Liver (tissue), 8 donors: ENCODE measurements at regions not wholly inside any gene's neighbourhood (a gene's known extent, or its start where the extent isn't known, plus 50 kb on each side); places are given as distances from the start of the nearest gene placed in this dataset.

ENCODE experiments used
- DNase-seq: peaks from one replicate; pipeline ENCODE4 v3.0.0-alpha.2; 2017; ENCODE audit warnings: low spot score
- H3K27ac ChIP-seq, 2 donors: one replicate each; pipeline ENCODE4 v1.7.0; 2013; ENCODE audit warnings: inconsistent platforms in 2 of 2, low read length in 2 of 2, control low read depth in 1 of 2, low read depth in 1 of 2, mild to moderate bottlenecking in 1 of 2
- H3K27me3 ChIP-seq, 4 donors: one replicate each; pipeline versions ENCODE4 v1.6.1 to v1.7.0; 2013; ENCODE audit warnings: low read length in 3 of 4, inconsistent platforms in 1 of 4, mild to moderate bottlenecking in 1 of 4, moderate library complexity in 1 of 4; ENCODE audit not compliant: control insufficient read depth in 4 of 4, insufficient read depth in 4 of 4
- H3K36me3 ChIP-seq, 4 donors: one replicate each; pipeline versions ENCODE4 v1.6.1 to v1.7.0; 2013; ENCODE audit warnings: low read length in 3 of 4, mild to moderate bottlenecking in 3 of 4, low read depth in 1 of 4, moderate library complexity in 1 of 4; ENCODE audit not compliant: control insufficient read depth in 4 of 4, insufficient read depth in 3 of 4
- H3K4me1 ChIP-seq, 4 donors: one replicate each; pipeline versions ENCODE4 v1.6.1 to v1.7.0; 2013; ENCODE audit warnings: low read length in 3 of 4, mild to moderate bottlenecking in 3 of 4, moderate library complexity in 1 of 4; ENCODE audit not compliant: control insufficient read depth in 4 of 4, insufficient read depth in 4 of 4
- H3K4me3 ChIP-seq, 3 donors: one replicate each; pipeline versions ENCODE4 v1.6.1 to v1.7.0; 2013; ENCODE audit warnings: low read length in 3 of 3, control low read depth in 1 of 3, low read depth in 1 of 3, mild to moderate bottlenecking in 1 of 3
- H3K9ac ChIP-seq, 2 donors: one replicate each; pipeline ENCODE4 v1.7.0; 2013; ENCODE audit warnings: low read length in 2 of 2, mild to moderate bottlenecking in 2 of 2, moderate library complexity in 2 of 2, control low read depth in 1 of 2, low read depth in 1 of 2
- H3K9me3 ChIP-seq, 4 donors: one replicate each; pipeline versions ENCODE4 v1.6.1 to v1.7.0; 2013; ENCODE audit warnings: low read length in 3 of 4; ENCODE audit not compliant: control insufficient read depth in 4 of 4
- EGR1 ChIP-seq, 2 donors: IDR thresholded peaks; 2 replicates each; pipeline ENCODE4 v1.6.1; 2016 to 2018; ENCODE audit warnings: antibody characterized with exemption in 2 of 2, low read depth in 2 of 2
- FOXA2 ChIP-seq: IDR thresholded peaks from 2 replicates; pipeline ENCODE4 v1.6.1; 2016; ENCODE audit warnings: antibody characterized with exemption
- GABPA ChIP-seq, 2 donors: IDR thresholded peaks in 1 of 2; conservative IDR thresholded peaks in 1 of 2; 2 replicates each; pipeline ENCODE4 v1.6.1; 2016; ENCODE audit warnings: antibody characterized with exemption in 2 of 2, mild to moderate bottlenecking in 1 of 2, moderate library complexity in 1 of 2
- HNF4A ChIP-seq, 2 donors: conservative IDR thresholded peaks; 2 replicates each; pipeline ENCODE4 v1.6.1; 2016; ENCODE audit warnings: antibody characterized with exemption in 2 of 2, mild to moderate bottlenecking in 2 of 2
- HNF4G ChIP-seq: IDR thresholded peaks from 2 replicates; pipeline ENCODE4 v1.6.1; 2016; ENCODE audit warnings: antibody characterized with exemption
- JUND ChIP-seq, 2 donors: IDR thresholded peaks; 2 replicates each; pipeline ENCODE4 v1.6.1; 2016; ENCODE audit warnings: antibody characterized with exemption in 2 of 2
- NR2F2 ChIP-seq: IDR thresholded peaks from 2 replicates; pipeline ENCODE4 v1.6.1; 2016; ENCODE audit warnings: antibody characterized with exemption
- RAD21 ChIP-seq, 2 donors: IDR thresholded peaks; 2 replicates each; pipeline ENCODE4 v1.6.1; 2016; ENCODE audit warnings: antibody characterized with exemption in 2 of 2, mild to moderate bottlenecking in 2 of 2
- RXRA ChIP-seq, 2 donors: IDR thresholded peaks; 2 replicates each; pipeline ENCODE4 v1.6.1; 2017 to 2018; ENCODE audit warnings: antibody characterized with exemption in 2 of 2, mild to moderate bottlenecking in 1 of 2
- SP1 ChIP-seq: IDR thresholded peaks from 2 replicates; pipeline ENCODE4 v1.6.1; 2018; ENCODE audit warnings: antibody characterized with exemption, mild to moderate bottlenecking
- TAF1 ChIP-seq: conservative IDR thresholded peaks from 2 replicates; pipeline ENCODE4 v1.6.1; 2016; ENCODE audit warnings: antibody characterized with exemption, mild to moderate bottlenecking
- YY1 ChIP-seq: IDR thresholded peaks from 2 replicates; pipeline ENCODE4 v1.6.1; 2016; ENCODE audit warnings: antibody characterized with exemption, mild to moderate bottlenecking
- WGBS: extraction: QIAGEN DNeasy Blood & Tissue Kit; methylation state at CpG from one replicate; pipeline ENCODE4 v1.1.7; 2013; 5-methylcytosine and 5-hydroxymethylcytosine counted together
- TF ChIP-seq, protein P1 (sequence below): fragments of 150-350 bp; IDR thresholded peaks from 2 replicates; pipeline ENCODE4 v1.5.1; 2017; ENCODE audit warnings: improper control_type of control experiment, low read depth, low read length; ENCODE audit not compliant: missing input control
- TF ChIP-seq, protein P2 (sequence below): IDR thresholded peaks from 2 replicates; pipeline ENCODE4 v1.6.1; 2016; ENCODE audit warnings: antibody characterized with exemption
- TF ChIP-seq, protein P3 (sequence below): IDR thresholded peaks from 2 replicates; pipeline ENCODE4 v1.6.1; 2016; ENCODE audit warnings: antibody characterized with exemption
- TF ChIP-seq, protein P4 (sequence below): IDR thresholded peaks from 2 replicates; pipeline ENCODE4 v1.6.1; 2016; ENCODE audit warnings: antibody characterized with exemption, mild to moderate bottlenecking
- TF ChIP-seq, protein P5 (sequence below): IDR thresholded peaks from 2 replicates; pipeline ENCODE4 v1.6.1; 2016; ENCODE audit warnings: antibody characterized with exemption
- donor health status: healthy.
- donor health status: healthy.
- donor health status: healthy.
- donor health status: healthy.
- donor health status: healthy.

DNA sequence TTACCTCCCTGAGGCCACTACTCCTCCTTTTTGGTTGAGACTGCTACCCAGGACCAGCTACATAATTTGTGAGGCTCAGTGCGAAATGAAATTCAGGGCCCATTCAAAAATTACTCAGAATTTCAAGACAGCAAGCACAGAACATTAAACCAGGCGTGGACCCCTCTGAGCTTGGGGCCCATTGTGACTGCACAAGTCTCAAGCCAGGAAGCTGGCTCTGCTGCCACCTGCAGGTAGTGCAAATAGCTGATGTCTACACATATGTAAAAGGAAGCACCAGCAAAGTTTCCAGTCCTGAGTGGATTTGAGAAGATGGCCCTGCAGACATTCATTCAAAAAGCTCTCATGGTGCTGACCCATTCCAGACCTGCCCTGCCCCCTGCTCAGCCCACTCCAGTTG, 213.4 kb upstream of the LNX1 start:
- WGBS, result 56% methylated on average over 2 of the region's 2 CpGs
- Histone ChIP-seq H3K4me3 (no peak overlapping the region), H3K9me3 (no peaks in the 10 kb centered on the region), H3K9ac (no peak overlapping the region), H3K36me3 (no peaks in the 10 kb centered on the region), H3K4me1 (peaks cover 0 to 1% (median 0%) of the 10 kb centered on the region in 4 donors), H3K27me3 (no peaks in the 10 kb centered on the region), H3K27ac (no peak overlapping the region)
- DNase-seq, result peak; percentile 53
- TF ChIP-seq RAD21 (IDR thresholded peaks at IDR 0.05), result peak; percentile 81 to 86
- TF ChIP-seq, protein P1, sequence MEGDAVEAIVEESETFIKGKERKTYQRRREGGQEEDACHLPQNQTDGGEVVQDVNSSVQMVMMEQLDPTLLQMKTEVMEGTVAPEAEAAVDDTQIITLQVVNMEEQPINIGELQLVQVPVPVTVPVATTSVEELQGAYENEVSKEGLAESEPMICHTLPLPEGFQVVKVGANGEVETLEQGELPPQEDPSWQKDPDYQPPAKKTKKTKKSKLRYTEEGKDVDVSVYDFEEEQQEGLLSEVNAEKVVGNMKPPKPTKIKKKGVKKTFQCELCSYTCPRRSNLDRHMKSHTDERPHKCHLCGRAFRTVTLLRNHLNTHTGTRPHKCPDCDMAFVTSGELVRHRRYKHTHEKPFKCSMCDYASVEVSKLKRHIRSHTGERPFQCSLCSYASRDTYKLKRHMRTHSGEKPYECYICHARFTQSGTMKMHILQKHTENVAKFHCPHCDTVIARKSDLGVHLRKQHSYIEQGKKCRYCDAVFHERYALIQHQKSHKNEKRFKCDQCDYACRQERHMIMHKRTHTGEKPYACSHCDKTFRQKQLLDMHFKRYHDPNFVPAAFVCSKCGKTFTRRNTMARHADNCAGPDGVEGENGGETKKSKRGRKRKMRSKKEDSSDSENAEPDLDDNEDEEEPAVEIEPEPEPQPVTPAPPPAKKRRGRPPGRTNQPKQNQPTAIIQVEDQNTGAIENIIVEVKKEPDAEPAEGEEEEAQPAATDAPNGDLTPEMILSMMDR, result peak; percentile 63
- TF ChIP-seq, protein P2, sequence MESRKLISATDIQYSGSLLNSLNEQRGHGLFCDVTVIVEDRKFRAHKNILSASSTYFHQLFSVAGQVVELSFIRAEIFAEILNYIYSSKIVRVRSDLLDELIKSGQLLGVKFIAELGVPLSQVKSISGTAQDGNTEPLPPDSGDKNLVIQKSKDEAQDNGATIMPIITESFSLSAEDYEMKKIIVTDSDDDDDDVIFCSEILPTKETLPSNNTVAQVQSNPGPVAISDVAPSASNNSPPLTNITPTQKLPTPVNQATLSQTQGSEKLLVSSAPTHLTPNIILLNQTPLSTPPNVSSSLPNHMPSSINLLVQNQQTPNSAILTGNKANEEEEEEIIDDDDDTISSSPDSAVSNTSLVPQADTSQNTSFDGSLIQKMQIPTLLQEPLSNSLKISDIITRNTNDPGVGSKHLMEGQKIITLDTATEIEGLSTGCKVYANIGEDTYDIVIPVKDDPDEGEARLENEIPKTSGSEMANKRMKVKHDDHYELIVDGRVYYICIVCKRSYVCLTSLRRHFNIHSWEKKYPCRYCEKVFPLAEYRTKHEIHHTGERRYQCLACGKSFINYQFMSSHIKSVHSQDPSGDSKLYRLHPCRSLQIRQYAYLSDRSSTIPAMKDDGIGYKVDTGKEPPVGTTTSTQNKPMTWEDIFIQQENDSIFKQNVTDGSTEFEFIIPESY, result no peak

DNA sequence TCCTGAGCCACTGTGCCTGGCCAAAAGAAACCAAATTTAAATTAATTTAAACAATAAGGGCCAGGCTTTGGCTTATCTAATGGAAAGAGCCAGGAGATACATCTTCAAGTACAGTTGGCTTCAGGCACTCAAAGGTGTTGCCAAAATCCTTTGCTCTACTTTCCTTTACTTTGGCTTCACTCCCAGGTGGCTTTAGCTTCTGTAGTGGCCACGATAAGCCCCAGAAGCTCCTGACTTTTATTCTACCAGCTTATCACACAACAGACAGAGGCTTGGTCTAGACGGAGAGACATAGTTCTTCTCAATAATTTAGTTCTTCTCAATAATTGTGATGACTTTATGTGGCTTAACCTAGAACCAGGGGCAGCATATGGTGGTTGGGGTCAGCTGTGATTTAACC, 211.2 kb upstream of the LNX1 start:
- Histone ChIP-seq H3K27me3 (no peaks in the 10 kb centered on the region), H3K9me3 (no peaks in the 10 kb centered on the region), H3K4me1 (peaks cover 0 to 1% (median 0%) of the 10 kb centered on the region in 4 donors), H3K36me3 (no peaks in the 10 kb centered on the region), H3K4me3 (no peak overlapping the region), H3K27ac (no peak overlapping the region), H3K9ac (no peak overlapping the region)
- TF ChIP-seq JUND (IDR thresholded peaks at IDR 0.05) (no peak), HNF4A (conservative IDR thresholded peaks at IDR 0.05) (no peak), SP1 (no peak), RAD21 (IDR thresholded peaks at IDR 0.05) (no peak), GABPA (IDR thresholded peaks at IDR 0.05 in 1 of 2, conservative IDR thresholded peaks at IDR 0.05 in 1 of 2) (no peak), FOXA2 (no peak), YY1 (no peak), EGR1 (IDR thresholded peaks at IDR 0.05; ENCODE audit: low read depth in 2 of 2) (no peak), RXRA (IDR thresholded peaks at IDR 0.05) (no peak), TAF1 (no peak), NR2F2 (no peak), HNF4G (no peak)
- TF ChIP-seq, protein P2, result no peak
- TF ChIP-seq, protein P3, sequence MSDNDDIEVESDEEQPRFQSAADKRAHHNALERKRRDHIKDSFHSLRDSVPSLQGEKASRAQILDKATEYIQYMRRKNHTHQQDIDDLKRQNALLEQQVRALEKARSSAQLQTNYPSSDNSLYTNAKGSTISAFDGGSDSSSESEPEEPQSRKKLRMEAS, result no peak
- TF ChIP-seq, protein P4, sequence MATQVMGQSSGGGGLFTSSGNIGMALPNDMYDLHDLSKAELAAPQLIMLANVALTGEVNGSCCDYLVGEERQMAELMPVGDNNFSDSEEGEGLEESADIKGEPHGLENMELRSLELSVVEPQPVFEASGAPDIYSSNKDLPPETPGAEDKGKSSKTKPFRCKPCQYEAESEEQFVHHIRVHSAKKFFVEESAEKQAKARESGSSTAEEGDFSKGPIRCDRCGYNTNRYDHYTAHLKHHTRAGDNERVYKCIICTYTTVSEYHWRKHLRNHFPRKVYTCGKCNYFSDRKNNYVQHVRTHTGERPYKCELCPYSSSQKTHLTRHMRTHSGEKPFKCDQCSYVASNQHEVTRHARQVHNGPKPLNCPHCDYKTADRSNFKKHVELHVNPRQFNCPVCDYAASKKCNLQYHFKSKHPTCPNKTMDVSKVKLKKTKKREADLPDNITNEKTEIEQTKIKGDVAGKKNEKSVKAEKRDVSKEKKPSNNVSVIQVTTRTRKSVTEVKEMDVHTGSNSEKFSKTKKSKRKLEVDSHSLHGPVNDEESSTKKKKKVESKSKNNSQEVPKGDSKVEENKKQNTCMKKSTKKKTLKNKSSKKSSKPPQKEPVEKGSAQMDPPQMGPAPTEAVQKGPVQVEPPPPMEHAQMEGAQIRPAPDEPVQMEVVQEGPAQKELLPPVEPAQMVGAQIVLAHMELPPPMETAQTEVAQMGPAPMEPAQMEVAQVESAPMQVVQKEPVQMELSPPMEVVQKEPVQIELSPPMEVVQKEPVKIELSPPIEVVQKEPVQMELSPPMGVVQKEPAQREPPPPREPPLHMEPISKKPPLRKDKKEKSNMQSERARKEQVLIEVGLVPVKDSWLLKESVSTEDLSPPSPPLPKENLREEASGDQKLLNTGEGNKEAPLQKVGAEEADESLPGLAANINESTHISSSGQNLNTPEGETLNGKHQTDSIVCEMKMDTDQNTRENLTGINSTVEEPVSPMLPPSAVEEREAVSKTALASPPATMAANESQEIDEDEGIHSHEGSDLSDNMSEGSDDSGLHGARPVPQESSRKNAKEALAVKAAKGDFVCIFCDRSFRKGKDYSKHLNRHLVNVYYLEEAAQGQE, result no peak
- TF ChIP-seq, protein P5, sequence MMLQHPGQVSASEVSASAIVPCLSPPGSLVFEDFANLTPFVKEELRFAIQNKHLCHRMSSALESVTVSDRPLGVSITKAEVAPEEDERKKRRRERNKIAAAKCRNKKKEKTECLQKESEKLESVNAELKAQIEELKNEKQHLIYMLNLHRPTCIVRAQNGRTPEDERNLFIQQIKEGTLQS, result no peak
- TF ChIP-seq, protein P1, result no peak
- 36% methylated on average over 2 of the region's 2 CpGs for WGBS
- DNase-seq, result no peak
